ENCODE measurements at regions not wholly inside any gene's neighbourhood (a gene's known extent, or its start where the extent isn't known, plus 50 kb on each side); places are given as distances from the start of the nearest gene placed in this dataset.

GRCh38 chrX:145677109-145677817 lies 140.4 kb upstream of the SLITRK2 start:
- TF ChIP-seq, protein P1, sequence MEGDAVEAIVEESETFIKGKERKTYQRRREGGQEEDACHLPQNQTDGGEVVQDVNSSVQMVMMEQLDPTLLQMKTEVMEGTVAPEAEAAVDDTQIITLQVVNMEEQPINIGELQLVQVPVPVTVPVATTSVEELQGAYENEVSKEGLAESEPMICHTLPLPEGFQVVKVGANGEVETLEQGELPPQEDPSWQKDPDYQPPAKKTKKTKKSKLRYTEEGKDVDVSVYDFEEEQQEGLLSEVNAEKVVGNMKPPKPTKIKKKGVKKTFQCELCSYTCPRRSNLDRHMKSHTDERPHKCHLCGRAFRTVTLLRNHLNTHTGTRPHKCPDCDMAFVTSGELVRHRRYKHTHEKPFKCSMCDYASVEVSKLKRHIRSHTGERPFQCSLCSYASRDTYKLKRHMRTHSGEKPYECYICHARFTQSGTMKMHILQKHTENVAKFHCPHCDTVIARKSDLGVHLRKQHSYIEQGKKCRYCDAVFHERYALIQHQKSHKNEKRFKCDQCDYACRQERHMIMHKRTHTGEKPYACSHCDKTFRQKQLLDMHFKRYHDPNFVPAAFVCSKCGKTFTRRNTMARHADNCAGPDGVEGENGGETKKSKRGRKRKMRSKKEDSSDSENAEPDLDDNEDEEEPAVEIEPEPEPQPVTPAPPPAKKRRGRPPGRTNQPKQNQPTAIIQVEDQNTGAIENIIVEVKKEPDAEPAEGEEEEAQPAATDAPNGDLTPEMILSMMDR (IDR thresholded peaks at IDR 0.05 in 2 of 3, conservative IDR thresholded peaks at IDR 0.05 in 1 of 3; ENCODE audit: insufficient read depth in 2 of 3, low read depth in 1 of 3, low read length in 3 of 3): no peak
- TF ChIP-seq PYGO2 (tag; IDR thresholded peaks at IDR 0.05): no peak
- TF ChIP-seq FOSL1 (tag; conservative IDR thresholded peaks at IDR 0.05): no peak
- no peak for TF ChIP-seq HSF4 (CRISPR knock-in tag; IDR thresholded peaks at IDR 0.05; ENCODE audit: borderline replicate concordance)
- no peak for TF ChIP-seq ZNF384 (IDR thresholded peaks at IDR 0.05; ENCODE audit: low read depth, low read length)
- no peak for TF ChIP-seq EP300 (IDR thresholded peaks at IDR 0.05; ENCODE audit: low read length)
- no peak for TF ChIP-seq MCM5 (IDR thresholded peaks at IDR 0.05; ENCODE audit: low read depth)
- no peak for TF ChIP-seq MAX (CRISPR knock-in tag; IDR thresholded peaks at IDR 0.05)
- no peak for TF ChIP-seq SAP30 (IDR thresholded peaks at IDR 0.05; ENCODE audit: borderline replicate concordance, insufficient read depth, low read depth, low read length, poor library complexity, severe bottlenecking)
- TF ChIP-seq JUND (IDR thresholded peaks at IDR 0.05; ENCODE audit: borderline replicate concordance, low read depth, low read length): no peak
- TF ChIP-seq JUND (tag; IDR thresholded peaks at IDR 0.05; ENCODE audit: borderline replicate concordance, low read depth, low read length): no peak
- TF ChIP-seq RAD21 (CRISPR knock-in tag; conservative IDR thresholded peaks at IDR 0.05 in 1 of 2, IDR thresholded peaks at IDR 0.05 in 1 of 2): no peak
- TF ChIP-seq SIN3B (IDR thresholded peaks at IDR 0.05; ENCODE audit: low read depth): no peak
- TF ChIP-seq ZSCAN32 (CRISPR knock-in tag; IDR thresholded peaks at IDR 0.05): no peak
- no peak for TF ChIP-seq ASH1L (IDR thresholded peaks at IDR 0.05; ENCODE audit: borderline replicate concordance, low read depth, partially characterized antibody)
